IPS-20b (cell line): ENCODE measurements at regions not wholly inside any gene's neighbourhood (a gene's known extent, or its start where the extent isn't known, plus 50 kb on each side); places are given as distances from the start of the nearest gene placed in this dataset.

Experiments used
- H3K27ac ChIP-seq: one replicate; pipeline ENCODE4 v1.5.1; 2013; ENCODE audit warnings: low read length
- H3K27me3 ChIP-seq: 2 replicates; pipeline ENCODE4 v1.6.1; 2013; ENCODE audit warnings: mild to moderate bottlenecking, low read length, inconsistent platforms; ENCODE audit not compliant: insufficient read depth
- H3K36me3 ChIP-seq: 2 replicates; pipeline ENCODE4 v1.6.1; 2013; ENCODE audit warnings: low read depth, mild to moderate bottlenecking, inconsistent platforms, low read length, moderate library complexity; ENCODE audit not compliant: insufficient read depth
- H3K4me1 ChIP-seq: 2 replicates; pipeline ENCODE4 v1.6.1; 2013; ENCODE audit warnings: mild to moderate bottlenecking, control low read depth, inconsistent platforms, low read length, moderate library complexity; ENCODE audit not compliant: insufficient read depth
- H3K4me3 ChIP-seq: 2 replicates; pipeline ENCODE4 v1.5.1; 2013; ENCODE audit warnings: mild to moderate bottlenecking, low read length, inconsistent platforms
- H3K9ac ChIP-seq: 2 replicates; pipeline ENCODE4 v1.6.1; 2013; ENCODE audit warnings: low read depth, mild to moderate bottlenecking, inconsistent platforms, low read length, moderate library complexity
- H3K9me3 ChIP-seq: 2 replicates; pipeline ENCODE4 v1.6.1; 2013; ENCODE audit warnings: mild to moderate bottlenecking, low read depth, low read length, inconsistent platforms; ENCODE audit not compliant: insufficient read depth

GRCh38 chr15:61564785-61565184 lies 335.7 kb upstream of the RORA start:
- no peaks in the 10 kb centered on the region for H3K36me3 ChIP-seq
- H3K9me3 ChIP-seq, result no peaks in the 10 kb centered on the region
- H3K27me3 ChIP-seq, result no peaks in the 10 kb centered on the region
- no peak overlapping the region for H3K27ac ChIP-seq
- H3K4me3 ChIP-seq, result no peak overlapping the region
- H3K9ac ChIP-seq, result no peak overlapping the region
- no peaks in the 10 kb centered on the region for H3K4me1 ChIP-seq

- H3K9ac ChIP-seq, result no peak overlapping the region
Observed at GRCh38 chr15:61558172-61559136, 329.4 kb upstream of the RORA start.

GRCh38 chr15:61556037-61556648 lies 327.0 kb upstream of the RORA start:
- H3K9ac ChIP-seq, result no peak overlapping the region
- H3K9me3 ChIP-seq, result no peaks in the 10 kb centered on the region
- no peaks in the 10 kb centered on the region for H3K27me3 ChIP-seq
- H3K4me1 ChIP-seq, result peaks cover 9% of the 10 kb centered on the region; the same call in 1 of the 2 replicates
- no peaks in the 10 kb centered on the region for H3K36me3 ChIP-seq
- H3K4me3 ChIP-seq, result no peak overlapping the region
- H3K27ac ChIP-seq, result no peak overlapping the region

More at GRCh38 chr15:61558172-61559136, 329.4 kb upstream of the RORA start:
- Histone ChIP-seq H3K27ac (no peak overlapping the region), H3K4me1 (peaks cover 9% of the 10 kb centered on the region; the same call in 1 of the 2 replicates), H3K27me3 (no peaks in the 10 kb centered on the region), H3K9me3 (no peaks in the 10 kb centered on the region), H3K4me3 (no peak overlapping the region), H3K36me3 (no peaks in the 10 kb centered on the region)

- no peak overlapping the region for H3K9ac ChIP-seq
- peaks cover under 1% of the 10 kb centered on the region; the same call in 1 of the 2 replicates for H3K4me1 ChIP-seq
Observed at GRCh38 chr15:61549727-61550126, 320.6 kb upstream of the RORA start.

GRCh38 chr15:61545763-61546162 lies 316.7 kb upstream of the RORA start:
- Histone ChIP-seq H3K27ac (no peak overlapping the region), H3K9me3 (no peaks in the 10 kb centered on the region), H3K36me3 (no peaks in the 10 kb centered on the region), H3K4me3 (no peak overlapping the region), H3K9ac (no peak overlapping the region), H3K4me1 (no peaks in the 10 kb centered on the region), H3K27me3 (no peaks in the 10 kb centered on the region)

More at GRCh38 chr15:61549727-61550126, 320.6 kb upstream of the RORA start:
- Histone ChIP-seq H3K27ac (no peak overlapping the region), H3K9me3 (no peaks in the 10 kb centered on the region), H3K27me3 (no peaks in the 10 kb centered on the region), H3K36me3 (no peaks in the 10 kb centered on the region), H3K4me3 (no peak overlapping the region)

- Histone ChIP-seq H3K9ac (no peak overlapping the region), H3K4me3 (no peak overlapping the region), H3K36me3 (no peaks in the 10 kb centered on the region), H3K27me3 (no peaks in the 10 kb centered on the region), H3K27ac (no peak overlapping the region), H3K4me1 (no peaks in the 10 kb centered on the region), H3K9me3 (no peaks in the 10 kb centered on the region)
Observed at GRCh38 chr15:61541516-61541915, 312.4 kb upstream of the RORA start.

GRCh38 chr15:61537337-61537736 lies 308.2 kb upstream of the RORA start:
- no peak overlapping the region for H3K9ac ChIP-seq
- no peak overlapping the region for H3K4me3 ChIP-seq
- H3K9me3 ChIP-seq, result no peaks in the 10 kb centered on the region
- no peaks in the 10 kb centered on the region for H3K4me1 ChIP-seq
- H3K27me3 ChIP-seq, result no peaks in the 10 kb centered on the region
- no peaks in the 10 kb centered on the region for H3K36me3 ChIP-seq
- no peak overlapping the region for H3K27ac ChIP-seq

- no peaks in the 10 kb centered on the region for H3K36me3 ChIP-seq
- H3K27me3 ChIP-seq, result no peaks in the 10 kb centered on the region
- H3K4me3 ChIP-seq, result no peak overlapping the region
- H3K27ac ChIP-seq, result no peak overlapping the region
- H3K4me1 ChIP-seq, result no peaks in the 10 kb centered on the region
- no peaks in the 10 kb centered on the region for H3K9me3 ChIP-seq
- H3K9ac ChIP-seq, result no peak overlapping the region
Observed at GRCh38 chr15:61534986-61535385, 305.9 kb upstream of the RORA start.

GRCh38 chr15:61530769-61531168 lies 301.7 kb upstream of the RORA start:
- Histone ChIP-seq H3K36me3 (no peaks in the 10 kb centered on the region), H3K27me3 (no peaks in the 10 kb centered on the region), H3K4me1 (peaks cover 11% of the 10 kb centered on the region), H3K27ac (no peak overlapping the region), H3K9me3 (no peaks in the 10 kb centered on the region), H3K9ac (no peak overlapping the region), H3K4me3 (no peak overlapping the region)

GRCh38 chr15:61528581-61528910 lies 299.4 kb upstream of the RORA start:
- Histone ChIP-seq H3K9ac (no peak overlapping the region), H3K4me1 (peaks cover 11% of the 10 kb centered on the region), H3K9me3 (no peaks in the 10 kb centered on the region), H3K36me3 (no peaks in the 10 kb centered on the region), H3K4me3 (no peak overlapping the region), H3K27me3 (no peaks in the 10 kb centered on the region), H3K27ac (no peak overlapping the region)

- Histone ChIP-seq H3K36me3 (no peaks in the 10 kb centered on the region), H3K4me1 (peaks cover 11% of the 10 kb centered on the region), H3K9me3 (no peaks in the 10 kb centered on the region), H3K27ac (no peak overlapping the region), H3K9ac (no peak overlapping the region; the same call in 1 of the 2 replicates), H3K27me3 (no peaks in the 10 kb centered on the region), H3K4me3 (no peak overlapping the region)
Observed at GRCh38 chr15:61527836-61528580, 298.9 kb upstream of the RORA start.
